ENCODE measurements at regions not wholly inside any gene's neighbourhood (a gene's known extent, or its start where the extent isn't known, plus 50 kb on each side); places are given as distances from the start of the nearest gene placed in this dataset.
"Not testable (repeated sequence)": the region's sequence is repeated elsewhere in the genome, so short reads cannot be mapped to it uniquely, and the experiment has no call there.

DNA sequence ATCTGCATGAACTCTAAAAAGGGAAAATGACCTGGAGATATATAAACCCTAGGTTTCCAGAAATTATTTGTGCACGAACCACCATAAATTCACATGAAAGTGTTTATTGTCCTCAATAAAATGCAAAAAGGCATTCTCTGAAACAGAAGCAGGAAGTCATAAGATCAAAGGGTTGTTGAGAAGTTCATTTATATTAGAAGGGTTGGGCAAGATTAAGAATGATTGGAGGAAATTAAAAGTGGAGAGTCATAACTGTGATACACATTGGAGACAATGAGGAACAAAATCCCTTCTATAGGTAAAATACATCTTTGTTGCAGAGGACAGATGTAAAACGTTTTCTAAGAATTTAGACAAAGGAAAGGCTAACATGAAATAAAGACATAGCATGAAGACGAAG, 476.8 kb downstream of the CBLN4 start:
- Histone ChIP-seq H3K4me3 (ENCODE audit: low read length, poor library complexity, severe bottlenecking) (no peak overlapping the region), H3K4me2 (ENCODE audit: low read depth, low read length, poor library complexity, severe bottlenecking) (no peak overlapping the region), H2AFZ (ENCODE audit: low read length) (no peak overlapping the region), H4K20me1 (ENCODE audit: insufficient read depth, low read length, poor library complexity, severe bottlenecking) (no peaks in the 10 kb centered on the region), H3K79me2 (ENCODE audit: insufficient read depth, low read length) (no peaks in the 10 kb centered on the region), H3K36me3 (ENCODE audit: insufficient read depth, low read length) (no peaks in the 10 kb centered on the region), H3K27me3 (ENCODE audit: insufficient read depth, low read length, poor library complexity, severe bottlenecking) (no peaks in the 10 kb centered on the region), H3K9me3 (ENCODE audit: insufficient read depth, low read depth, low read length) (no peaks in the 10 kb centered on the region), H3K4me1 (ENCODE audit: insufficient read depth, low read length, poor library complexity, severe bottlenecking) (no peaks in the 10 kb centered on the region), H3K9me2 (replicated peaks; ENCODE audit: low read depth, low read length) (no peaks in the 10 kb centered on the region), H3F3A (ENCODE audit: low read depth) (no peaks in the 10 kb centered on the region), H3K9ac (ENCODE audit: low read depth, low read length, poor library complexity, severe bottlenecking) (no peak overlapping the region)
- TF ChIP-seq EZH2phosphoT487 (IDR thresholded peaks at IDR 0.05; ENCODE audit: borderline replicate concordance), result no peak
- TF ChIP-seq, protein P1, sequence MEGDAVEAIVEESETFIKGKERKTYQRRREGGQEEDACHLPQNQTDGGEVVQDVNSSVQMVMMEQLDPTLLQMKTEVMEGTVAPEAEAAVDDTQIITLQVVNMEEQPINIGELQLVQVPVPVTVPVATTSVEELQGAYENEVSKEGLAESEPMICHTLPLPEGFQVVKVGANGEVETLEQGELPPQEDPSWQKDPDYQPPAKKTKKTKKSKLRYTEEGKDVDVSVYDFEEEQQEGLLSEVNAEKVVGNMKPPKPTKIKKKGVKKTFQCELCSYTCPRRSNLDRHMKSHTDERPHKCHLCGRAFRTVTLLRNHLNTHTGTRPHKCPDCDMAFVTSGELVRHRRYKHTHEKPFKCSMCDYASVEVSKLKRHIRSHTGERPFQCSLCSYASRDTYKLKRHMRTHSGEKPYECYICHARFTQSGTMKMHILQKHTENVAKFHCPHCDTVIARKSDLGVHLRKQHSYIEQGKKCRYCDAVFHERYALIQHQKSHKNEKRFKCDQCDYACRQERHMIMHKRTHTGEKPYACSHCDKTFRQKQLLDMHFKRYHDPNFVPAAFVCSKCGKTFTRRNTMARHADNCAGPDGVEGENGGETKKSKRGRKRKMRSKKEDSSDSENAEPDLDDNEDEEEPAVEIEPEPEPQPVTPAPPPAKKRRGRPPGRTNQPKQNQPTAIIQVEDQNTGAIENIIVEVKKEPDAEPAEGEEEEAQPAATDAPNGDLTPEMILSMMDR (conservative IDR thresholded peaks at IDR 0.05; ENCODE audit: low read length), result no peak

DNA sequence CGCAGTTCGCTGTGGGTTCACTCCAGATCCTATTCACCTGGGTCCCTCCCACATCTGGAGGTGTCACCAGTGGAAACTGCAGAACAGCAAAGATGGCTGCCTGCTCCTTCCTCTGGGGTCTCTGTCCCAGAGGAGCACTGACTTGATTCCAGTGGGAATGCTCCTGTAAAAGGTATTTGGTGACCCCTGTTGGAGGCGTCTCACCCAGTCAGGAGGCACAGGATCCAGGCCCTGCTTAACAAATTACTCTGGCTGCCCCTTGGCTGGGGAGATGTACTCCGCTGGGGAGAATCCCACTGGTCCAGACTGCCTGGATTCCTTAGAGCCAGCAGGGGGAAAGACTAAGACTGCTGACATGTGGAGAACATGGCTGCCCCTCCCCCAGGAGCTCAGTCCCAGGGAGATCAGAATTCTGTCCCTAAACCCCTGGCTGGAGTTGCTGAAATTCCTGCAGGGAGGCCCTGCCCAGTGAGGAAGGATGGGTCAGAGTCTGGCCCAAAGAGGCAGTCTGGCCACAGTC, 483.0 kb downstream of the CBLN4 start:
- Histone ChIP-seq H4K20me1 (ENCODE audit: insufficient read depth, low read length, poor library complexity, severe bottlenecking) (no peaks in the 10 kb centered on the region), H3K27me3 (ENCODE audit: insufficient read depth, low read length, poor library complexity, severe bottlenecking) (no peaks in the 10 kb centered on the region), H3K9me2 (replicated peaks; ENCODE audit: low read depth, low read length) (no peaks in the 10 kb centered on the region), H3K4me3 (ENCODE audit: low read length, poor library complexity, severe bottlenecking) (no peak overlapping the region), H2AFZ (ENCODE audit: low read length) (no peak overlapping the region), H3K9me3 (ENCODE audit: insufficient read depth, low read depth, low read length) (no peaks in the 10 kb centered on the region; the same call in 1 of the 2 replicates), H3K4me2 (ENCODE audit: low read depth, low read length, poor library complexity, severe bottlenecking) (no peak overlapping the region), H3K79me2 (ENCODE audit: insufficient read depth, low read length) (no peaks in the 10 kb centered on the region), H3K9ac (ENCODE audit: low read depth, low read length, poor library complexity, severe bottlenecking) (no peak overlapping the region), H3K4me1 (ENCODE audit: insufficient read depth, low read length, poor library complexity, severe bottlenecking) (no peaks in the 10 kb centered on the region), H3F3A (ENCODE audit: low read depth) (no peaks in the 10 kb centered on the region), H3K36me3 (ENCODE audit: insufficient read depth, low read length) (no peaks in the 10 kb centered on the region)
- no peak for TF ChIP-seq EZH2phosphoT487 (IDR thresholded peaks at IDR 0.05; ENCODE audit: borderline replicate concordance)
- TF ChIP-seq, protein P1 (conservative IDR thresholded peaks at IDR 0.05; ENCODE audit: low read length), result no peak

DNA sequence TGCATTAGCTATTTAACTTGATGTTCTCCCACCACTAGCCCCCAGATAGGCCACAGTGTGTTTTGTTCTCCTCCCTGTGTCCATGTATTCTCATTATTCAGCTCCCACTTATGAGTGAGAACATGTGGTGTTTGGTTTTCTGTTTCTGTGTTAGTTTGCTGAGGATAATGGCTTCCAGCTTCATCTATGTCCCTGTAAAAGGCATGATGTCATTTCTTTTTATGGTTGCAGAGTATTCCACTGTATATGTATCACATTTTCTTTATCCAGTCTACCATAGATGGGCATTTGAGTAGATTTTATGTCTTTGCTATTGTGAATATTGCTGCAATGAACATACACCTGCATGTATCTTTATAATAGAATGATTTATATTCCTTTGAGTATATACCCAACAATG, 487.7 kb downstream of the CBLN4 start:
- H2AFZ ChIP-seq (ENCODE audit: low read length); H3K9ac ChIP-seq (ENCODE audit: low read depth, low read length, poor library complexity, severe bottlenecking); H4K20me1 ChIP-seq (ENCODE audit: insufficient read depth, low read length, poor library complexity, severe bottlenecking); H3K4me2 ChIP-seq (ENCODE audit: low read depth, low read length, poor library complexity, severe bottlenecking); H3K9me3 ChIP-seq (ENCODE audit: insufficient read depth, low read depth, low read length); H3K27me3 ChIP-seq (ENCODE audit: insufficient read depth, low read length, poor library complexity, severe bottlenecking); H3K79me2 ChIP-seq (ENCODE audit: insufficient read depth, low read length); H3K4me3 ChIP-seq (ENCODE audit: low read length, poor library complexity, severe bottlenecking); H3F3A ChIP-seq (ENCODE audit: low read depth); H3K4me1 ChIP-seq (ENCODE audit: insufficient read depth, low read length, poor library complexity, severe bottlenecking); H3K9me2 ChIP-seq (replicated peaks; ENCODE audit: low read depth, low read length); H3K36me3 ChIP-seq (ENCODE audit: insufficient read depth, low read length): not testable (repeated sequence)

DNA sequence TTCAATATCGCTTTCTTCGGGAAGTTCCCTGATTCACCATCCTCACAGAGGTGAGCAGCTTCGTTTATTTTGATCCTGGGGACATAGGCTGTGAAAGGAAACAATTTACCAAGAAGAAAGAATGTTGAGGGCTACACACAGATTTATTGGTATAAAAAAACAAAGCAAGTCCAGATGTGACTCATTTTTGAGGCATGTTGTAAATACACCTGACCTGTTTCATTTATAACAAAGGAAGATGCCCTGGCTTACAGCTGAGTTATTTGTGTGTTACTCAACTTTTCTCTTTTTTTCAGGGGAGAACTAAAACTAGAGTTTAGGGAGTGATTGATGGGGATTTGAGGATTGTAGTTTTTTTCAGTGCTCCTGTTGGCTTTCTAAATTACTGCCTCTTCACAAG, 489.5 kb downstream of the CBLN4 start:
- H3F3A ChIP-seq (ENCODE audit: low read depth), result no peaks in the 10 kb centered on the region
- H2AFZ ChIP-seq (ENCODE audit: low read length), result no peak overlapping the region
- no peaks in the 10 kb centered on the region for H3K9me3 ChIP-seq (ENCODE audit: insufficient read depth, low read depth, low read length)
- no peaks in the 10 kb centered on the region for H3K27me3 ChIP-seq (ENCODE audit: insufficient read depth, low read length, poor library complexity, severe bottlenecking)
- no peaks in the 10 kb centered on the region for H4K20me1 ChIP-seq (ENCODE audit: insufficient read depth, low read length, poor library complexity, severe bottlenecking)
- no peak overlapping the region for H3K4me2 ChIP-seq (ENCODE audit: low read depth, low read length, poor library complexity, severe bottlenecking)
- TF ChIP-seq, protein P1 (conservative IDR thresholded peaks at IDR 0.05; ENCODE audit: low read length), result no peak
- TF ChIP-seq EZH2phosphoT487 (IDR thresholded peaks at IDR 0.05; ENCODE audit: borderline replicate concordance), result no peak
- no peaks in the 10 kb centered on the region for H3K9me2 ChIP-seq (replicated peaks; ENCODE audit: low read depth, low read length)
- H3K9ac ChIP-seq (ENCODE audit: low read depth, low read length, poor library complexity, severe bottlenecking), result no peak overlapping the region
- H3K79me2 ChIP-seq (ENCODE audit: insufficient read depth, low read length), result no peaks in the 10 kb centered on the region
- H3K4me1 ChIP-seq (ENCODE audit: insufficient read depth, low read length, poor library complexity, severe bottlenecking), result no peaks in the 10 kb centered on the region
- no peaks in the 10 kb centered on the region for H3K36me3 ChIP-seq (ENCODE audit: insufficient read depth, low read length)
- H3K4me3 ChIP-seq (ENCODE audit: low read length, poor library complexity, severe bottlenecking), result no peak overlapping the region
